GM23248 (cell line): ENCODE measurements at regions not wholly inside any gene's neighbourhood (a gene's known extent, or its start where the extent isn't known, plus 50 kb on each side); places are given as distances from the start of the nearest gene placed in this dataset.

Experiments
- EZH2 ChIP-seq: fragments of 200-600 bp; sonication (generic); IDR thresholded peaks from 2 replicates; pipeline ENCODE4 v1.6.1; 2018; ENCODE audit warnings: antibody characterized with exemption, mild to moderate bottlenecking; ENCODE audit not compliant: insufficient read depth, poor library complexity, severe bottlenecking
- EZH2phosphoT487 ChIP-seq: fragments of 200-600 bp; sonication (generic); IDR thresholded peaks from 2 replicates; pipeline ENCODE4 v1.6.1; 2018; ENCODE audit warnings: antibody characterized with exemption, moderate library complexity, mild to moderate bottlenecking, low read depth; ENCODE audit not compliant: insufficient read depth

DNA sequence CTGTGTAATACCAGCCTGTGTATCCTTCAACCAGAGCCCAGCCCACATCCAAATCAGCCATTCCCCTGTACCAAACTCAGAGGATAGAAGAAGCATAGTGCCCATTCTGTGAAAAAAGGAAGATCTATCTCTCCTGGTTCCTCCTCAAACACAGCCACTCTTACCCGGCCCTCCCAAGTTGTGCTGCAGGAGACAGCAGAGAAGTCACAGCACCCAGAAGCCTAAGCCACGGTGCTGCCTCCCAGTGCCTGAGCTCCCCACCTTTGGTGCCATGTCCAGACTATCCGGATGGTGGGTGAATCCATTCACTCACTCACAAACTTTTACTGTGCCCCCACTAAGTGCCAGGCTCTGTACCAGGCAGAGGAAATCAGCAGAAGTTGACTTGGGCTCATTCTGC lies 166.0 kb upstream of the ZMIZ1 start:
- TF ChIP-seq EZH2phosphoT487 = no peak
- TF ChIP-seq EZH2 = no peak
